Jurkat, Clone E6-1 (cell line): ENCODE measurements at regions not wholly inside any gene's neighbourhood (a gene's known extent, or its start where the extent isn't known, plus 50 kb on each side); places are given as distances from the start of the nearest gene placed in this dataset.

Experiments
- DNase-seq: peaks from one replicate; pipeline ENCODE4 v3.0.0-alpha.2; 2011; ENCODE audit warnings: low read depth, low spot score
- H3K4me3 ChIP-seq: 2 replicates; pipeline ENCODE4 v1.5.1; 2011; ENCODE audit warnings: mild to moderate bottlenecking, low read length, control low read depth, moderate library complexity

- no peak overlapping the region for H3K4me3 ChIP-seq
- no peak for DNase-seq
Measured at GRCh38 chr11:122229481-122230384, 113.7 kb upstream of the BLID start.

- no peak overlapping the region for H3K4me3 ChIP-seq
- no peak for DNase-seq
Measured at GRCh38 chr11:122229078-122229477, 113.1 kb upstream of the BLID start.

GRCh38 chr11:122226810-122227379 lies 110.9 kb upstream of the BLID start:
- H3K4me3 ChIP-seq = no peak overlapping the region
- DNase-seq = no peak

- H3K4me3 ChIP-seq = no peak overlapping the region
- no peak for DNase-seq
Measured at GRCh38 chr11:122224867-122225266, 108.9 kb upstream of the BLID start.

GRCh38 chr11:122220321-122220720 lies 104.3 kb upstream of the BLID start:
- no peak for DNase-seq

GRCh38 chr11:122219791-122220190 lies 103.8 kb upstream of the BLID start:
- H3K4me3 ChIP-seq = no peak overlapping the region
- DNase-seq = no peak

More at GRCh38 chr11:122220321-122220720, 104.3 kb upstream of the BLID start:
- H3K4me3 ChIP-seq = no peak overlapping the region

GRCh38 chr11:122215244-122215992 lies 99.4 kb upstream of the BLID start:
- H3K4me3 ChIP-seq = no peak overlapping the region
- DNase-seq = peak; percentile 6

GRCh38 chr11:122214567-122214966 lies 98.6 kb upstream of the BLID start:
- H3K4me3 ChIP-seq = no peak overlapping the region
- no peak for DNase-seq

GRCh38 chr11:122214080-122214479 lies 98.1 kb upstream of the BLID start:
- H3K4me3 ChIP-seq = no peak overlapping the region
- DNase-seq = no peak

GRCh38 chr11:122213171-122213570 lies 97.2 kb upstream of the BLID start:
- DNase-seq = no peak
- H3K4me3 ChIP-seq = no peak overlapping the region

GRCh38 chr11:122210367-122210997 lies 94.5 kb upstream of the BLID start:
- no peak overlapping the region for H3K4me3 ChIP-seq
- DNase-seq = no peak

GRCh38 chr11:122209619-122210366 lies 93.8 kb upstream of the BLID start:
- no peak for DNase-seq
- no peak overlapping the region for H3K4me3 ChIP-seq

- no peak for DNase-seq
- H3K4me3 ChIP-seq = no peak overlapping the region
Measured at GRCh38 chr11:122207921-122208764, 92.1 kb upstream of the BLID start.

GRCh38 chr11:122207505-122207904 lies 91.5 kb upstream of the BLID start:
- DNase-seq = no peak
- H3K4me3 ChIP-seq = no peak overlapping the region

- no peak for DNase-seq
- no peak overlapping the region for H3K4me3 ChIP-seq
Measured at GRCh38 chr11:122205036-122205435, 89.0 kb upstream of the BLID start.

GRCh38 chr11:122204206-122204605 lies 88.2 kb upstream of the BLID start:
- no peak for DNase-seq
- no peak overlapping the region for H3K4me3 ChIP-seq

- peak; percentile 10 for DNase-seq
- H3K4me3 ChIP-seq = no peak overlapping the region
Measured at GRCh38 chr11:122202951-122203456, 87.0 kb upstream of the BLID start.
